Right lobe of liver (tissue), 4 donors: ENCODE measurements at regions not wholly inside any gene's neighbourhood (a gene's known extent, or its start where the extent isn't known, plus 50 kb on each side); places are given as distances from the start of the nearest gene placed in this dataset.
"Not testable (repeated sequence)": the region's sequence is repeated elsewhere in the genome, so short reads cannot be mapped to it uniquely, and the experiment has no call there.

Source experiments
- CTCF ChIP-seq, 4 donors: fragments of 200-600 bp in 3 of 4; fragments of 450-650 bp in 1 of 4; IDR thresholded peaks; one replicate each; pipeline versions ENCODE4 v1.5.1 to v1.8.0; 2016 to 2022; ENCODE audit warnings: antibody characterized with exemption in 4 of 4, mild to moderate bottlenecking in 2 of 4
- POLR2A ChIP-seq: fragments of 450-650 bp; IDR thresholded peaks from one replicate; pipeline ENCODE4 v1.6.1; 2017; ENCODE audit warnings: antibody characterized with exemption, mild to moderate bottlenecking
- donor health status: DM: no; HTN: no; CAD: no.
- donor health status: DM: no; HTN: no; CAD: no.
- donor health status: DM: no; HTN: yes; CAD: no.

GRCh38 chr21:8987896-8988295 is 1533.5 kb upstream of the TPTE start:
- not testable (repeated sequence) for TF ChIP-seq POLR2A; CTCF (IDR thresholded peaks at IDR 0.05)
